SK-N-MC (cell line): ENCODE measurements at regions not wholly inside any gene's neighbourhood (a gene's known extent, or its start where the extent isn't known, plus 50 kb on each side); places are given as distances from the start of the nearest gene placed in this dataset.

Experiments used
- EZH2 ChIP-seq: fragments of 200-600 bp; sonication (generic); IDR thresholded peaks from one replicate; pipeline ENCODE4 v1.6.1; 2017; ENCODE audit warnings: antibody characterized with exemption
- FOXP2 ChIP-seq: optimal IDR thresholded peaks from 2 replicates; pipeline ENCODE3; 2011; ENCODE audit warnings: mild to moderate bottlenecking, moderate library complexity; ENCODE audit not compliant: insufficient read depth; ENCODE audit errors: extremely low read length, control extremely low read depth
- POLR2AphosphoS5 ChIP-seq: IDR thresholded peaks from 2 replicates; pipeline ENCODE4 v1.6.1; 2012; ENCODE audit warnings: mild to moderate bottlenecking, low read depth, low read length, borderline replicate concordance

DNA sequence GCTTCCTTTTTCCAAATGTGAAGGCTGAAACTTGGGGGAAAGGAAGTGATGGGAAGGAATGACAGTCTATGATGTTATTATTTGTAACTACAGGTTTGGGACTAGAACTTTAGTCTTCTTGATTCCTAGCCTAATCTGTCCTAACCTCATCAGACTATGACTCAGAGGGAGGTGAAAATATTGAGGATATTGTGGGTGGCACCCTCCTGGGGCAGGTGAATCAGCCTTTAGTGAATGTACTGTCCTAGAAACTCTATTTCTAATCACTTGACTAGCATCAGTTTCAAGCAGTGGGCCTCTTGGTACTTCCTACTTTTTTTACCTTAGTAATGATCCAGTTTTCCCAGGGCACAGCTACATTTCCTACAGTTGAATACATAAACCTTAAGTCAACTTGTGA, 829.0 kb upstream of the API5 start:
- TF ChIP-seq FOXP2, result no peak
- TF ChIP-seq POLR2AphosphoS5, result no peak
- no peak for TF ChIP-seq EZH2
